ENCODE measurements at regions not wholly inside any gene's neighbourhood (a gene's known extent, or its start where the extent isn't known, plus 50 kb on each side); places are given as distances from the start of the nearest gene placed in this dataset.

DNA sequence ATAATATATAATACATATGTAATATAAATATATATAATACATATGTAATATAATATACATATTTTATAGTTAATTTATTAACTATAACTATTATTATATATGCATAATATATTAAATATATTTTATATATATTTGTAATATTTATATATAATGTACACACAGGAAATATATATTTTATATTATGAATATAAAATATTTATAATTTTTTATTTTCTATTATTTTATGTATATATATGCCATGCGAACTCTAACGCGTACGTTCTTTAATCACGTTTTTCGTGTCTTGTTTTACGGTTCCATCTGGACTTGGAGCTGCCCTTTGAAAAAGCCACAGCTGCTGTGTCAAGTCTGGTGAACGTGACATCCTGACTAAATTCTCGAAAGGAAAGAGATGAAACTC lies 332.1 kb downstream of the ASMT start:
- Histone ChIP-seq H3K27ac (no peak overlapping the region), H3K27me3 (no peaks in the 10 kb centered on the region), H3K36me3 (no peaks in the 10 kb centered on the region), H3K4me3 (no peak overlapping the region), H3K4me1 (no peaks in the 10 kb centered on the region), H3K9me3 (no peaks in the 10 kb centered on the region)
- TF ChIP-seq, protein P1, sequence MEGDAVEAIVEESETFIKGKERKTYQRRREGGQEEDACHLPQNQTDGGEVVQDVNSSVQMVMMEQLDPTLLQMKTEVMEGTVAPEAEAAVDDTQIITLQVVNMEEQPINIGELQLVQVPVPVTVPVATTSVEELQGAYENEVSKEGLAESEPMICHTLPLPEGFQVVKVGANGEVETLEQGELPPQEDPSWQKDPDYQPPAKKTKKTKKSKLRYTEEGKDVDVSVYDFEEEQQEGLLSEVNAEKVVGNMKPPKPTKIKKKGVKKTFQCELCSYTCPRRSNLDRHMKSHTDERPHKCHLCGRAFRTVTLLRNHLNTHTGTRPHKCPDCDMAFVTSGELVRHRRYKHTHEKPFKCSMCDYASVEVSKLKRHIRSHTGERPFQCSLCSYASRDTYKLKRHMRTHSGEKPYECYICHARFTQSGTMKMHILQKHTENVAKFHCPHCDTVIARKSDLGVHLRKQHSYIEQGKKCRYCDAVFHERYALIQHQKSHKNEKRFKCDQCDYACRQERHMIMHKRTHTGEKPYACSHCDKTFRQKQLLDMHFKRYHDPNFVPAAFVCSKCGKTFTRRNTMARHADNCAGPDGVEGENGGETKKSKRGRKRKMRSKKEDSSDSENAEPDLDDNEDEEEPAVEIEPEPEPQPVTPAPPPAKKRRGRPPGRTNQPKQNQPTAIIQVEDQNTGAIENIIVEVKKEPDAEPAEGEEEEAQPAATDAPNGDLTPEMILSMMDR (IDR thresholded peaks at IDR 0.05): no peak
- no peak for TF ChIP-seq POLR2A (IDR thresholded peaks at IDR 0.05)
- no peak for DNase-seq
- intact Hi-C loops (cut with DNase I): no loop called here
- 91 to 94% methylated on average over 9 of the region's 9 CpGs for WGBS, 2 donors

Measured in esophagus squamous epithelium (tissue), 5 donors.